ENCODE measurements at regions not wholly inside any gene's neighbourhood (a gene's known extent, or its start where the extent isn't known, plus 50 kb on each side); places are given as distances from the start of the nearest gene placed in this dataset.

- DNase-seq: no peak
These were observed 348.3 kb upstream of the TMCO5A start for GRCh38 chr15:37586011-37586583.

GRCh38 chr15:37586976-37587375, 347.5 kb upstream of the TMCO5A start:
- DNase-seq: no peak

DNA sequence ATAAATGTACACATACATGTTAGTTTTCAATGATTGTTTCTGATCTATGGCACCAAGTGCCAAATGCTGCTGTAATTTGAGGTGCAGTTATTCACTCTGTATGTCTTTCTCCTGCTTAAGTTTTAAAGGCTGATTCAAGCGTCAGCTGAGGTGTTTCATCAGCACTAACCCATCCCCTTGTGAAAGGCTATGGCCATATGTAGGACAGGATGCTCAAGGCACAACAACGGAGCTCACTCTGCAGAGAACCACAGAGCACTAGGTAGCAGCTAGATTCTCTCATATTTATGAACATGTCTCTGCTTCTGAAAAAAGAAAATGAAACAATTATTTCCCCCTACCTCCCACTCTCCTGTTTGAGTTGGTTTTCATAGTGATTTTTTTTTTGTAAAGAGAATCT, 340.0 kb upstream of the TMCO5A start:
- no peak for DNase-seq

GRCh38 chr15:37595426-37595970, 338.9 kb upstream of the TMCO5A start:
- DNase-seq: no peak

- DNase-seq: no peak
These were observed 335.3 kb upstream of the TMCO5A start for GRCh38 chr15:37599156-37599555.

- no peak for DNase-seq
These were observed 318.2 kb upstream of the TMCO5A start for GRCh38 chr15:37616215-37616614.

- DNase-seq: no peak
These were observed 316.1 kb upstream of the TMCO5A start for GRCh38 chr15:37618353-37618752.

DNA sequence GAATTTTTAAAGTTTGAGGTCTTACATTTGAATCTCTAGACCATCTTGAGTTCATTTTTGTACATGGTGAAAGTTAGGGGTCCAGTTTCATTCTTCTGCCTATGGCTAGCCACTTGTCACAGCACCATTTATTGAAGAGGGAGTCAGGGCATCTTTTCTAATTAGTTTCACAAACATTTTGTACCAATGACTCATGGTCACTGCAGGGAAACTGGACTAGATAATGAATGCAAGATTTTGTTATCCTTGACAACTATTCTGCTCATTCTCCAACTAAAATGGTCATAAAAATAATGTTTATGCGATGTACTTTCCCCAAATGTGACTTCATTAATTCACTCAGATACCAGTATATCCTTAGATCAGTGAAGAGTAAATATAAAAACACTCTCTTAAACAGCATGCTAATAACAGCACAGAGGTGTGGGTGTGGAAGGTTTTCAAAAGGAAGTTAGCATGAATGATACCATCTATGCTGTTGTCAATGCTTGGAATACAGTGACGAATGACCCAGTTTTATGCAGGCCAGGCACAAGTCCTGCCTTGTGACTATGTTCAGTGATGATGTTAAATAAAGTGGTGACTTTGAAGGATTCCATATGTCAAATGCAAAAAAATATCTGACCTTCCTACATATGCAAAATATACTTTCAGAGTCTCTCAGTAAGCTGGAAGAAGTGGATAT, 314.9 kb upstream of the TMCO5A start:
- DNase-seq: no peak

- no peak for DNase-seq
These were observed 308.9 kb upstream of the TMCO5A start for GRCh38 chr15:37625576-37625975.

DNA sequence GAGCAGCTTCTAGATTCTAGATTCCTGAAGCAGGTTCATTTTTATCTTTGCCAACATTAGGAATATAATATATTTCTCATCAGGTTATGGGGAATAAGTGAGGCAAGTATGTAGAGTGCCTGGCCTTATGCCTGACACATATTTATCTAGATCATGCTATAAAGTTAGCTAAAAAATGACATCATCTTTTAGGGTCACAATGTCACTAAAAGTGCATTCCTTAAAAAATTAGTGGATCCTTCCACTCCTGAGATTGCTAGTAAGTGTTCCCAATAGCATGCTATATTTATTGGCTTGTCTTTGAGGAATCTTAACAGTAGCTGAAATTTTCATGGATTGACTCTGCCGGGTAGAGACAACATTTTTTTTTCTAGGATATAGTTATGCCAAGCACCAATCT, 305.9 kb upstream of the TMCO5A start:
- no peak for DNase-seq

DNA sequence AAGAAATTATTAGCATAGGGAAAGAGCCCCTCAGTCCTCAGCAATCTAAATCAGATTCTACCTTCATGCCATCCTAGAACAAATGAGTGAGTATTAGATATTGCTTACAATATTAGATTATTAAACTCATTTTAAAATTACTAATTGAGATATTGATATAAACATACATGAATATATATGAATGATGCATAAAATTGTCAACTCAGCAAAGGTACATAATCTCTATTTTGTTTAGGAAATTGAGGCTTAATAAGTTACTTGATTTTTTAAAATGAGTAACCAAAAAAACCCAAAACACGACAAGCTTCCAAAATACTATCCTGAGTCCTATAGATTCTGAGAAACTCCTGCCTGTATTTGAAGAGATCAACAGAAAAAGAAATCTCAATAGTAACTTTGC, 297.7 kb upstream of the TMCO5A start:
- DNase-seq: no peak

- DNase-seq: no peak
These were observed 296.3 kb upstream of the TMCO5A start for GRCh38 chr15:37638116-37638515.

- DNase-seq: no peak
These were observed 295.7 kb upstream of the TMCO5A start for GRCh38 chr15:37638691-37639090.

- DNase-seq: no peak
These were observed 281.6 kb upstream of the TMCO5A start for GRCh38 chr15:37652646-37653417.

DNA sequence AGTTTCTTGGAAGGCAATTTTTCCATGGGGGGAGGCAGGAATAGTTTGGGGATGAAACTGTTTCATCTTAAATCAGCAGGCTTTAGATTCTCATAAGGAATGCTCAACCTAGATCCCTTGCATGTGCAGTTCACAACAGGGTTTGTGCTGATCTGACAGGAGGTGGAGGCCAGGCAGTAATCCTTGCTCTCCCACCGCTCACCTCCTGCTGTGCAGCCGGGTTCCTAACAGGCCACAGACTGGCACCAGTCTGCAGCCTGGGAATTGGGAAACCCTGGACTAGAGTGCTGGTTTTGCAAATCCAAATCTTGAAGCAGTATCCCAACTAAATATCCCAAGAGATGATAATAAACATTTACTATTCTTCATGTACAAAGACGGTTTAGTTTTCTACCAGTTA, 256.3 kb upstream of the TMCO5A start:
- DNase-seq: no peak

- no peak for DNase-seq
These were observed 254.8 kb upstream of the TMCO5A start for GRCh38 chr15:37679627-37680026.

GRCh38 chr15:37682304-37682703, 252.1 kb upstream of the TMCO5A start:
- DNase-seq: no peak

DNA sequence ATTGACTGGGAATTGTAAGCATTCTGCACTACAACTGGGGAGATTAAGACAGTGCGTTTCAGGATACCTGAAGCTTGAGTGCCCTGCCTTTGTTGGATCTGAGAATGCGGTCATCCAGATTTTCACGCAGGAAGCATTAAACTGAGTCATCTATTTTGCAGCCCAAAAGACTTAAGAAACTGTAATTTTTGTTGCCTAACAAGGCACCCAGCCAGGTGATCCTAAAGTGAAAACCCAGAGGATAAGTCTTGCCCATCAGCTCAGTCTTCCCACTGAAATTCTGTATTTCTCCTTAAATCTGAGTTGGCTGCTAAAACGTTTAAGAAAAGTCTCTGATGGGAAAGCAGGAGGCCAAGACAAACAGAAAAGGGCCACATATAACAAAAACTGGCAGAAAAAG, 242.5 kb upstream of the TMCO5A start:
- no peak for DNase-seq

DNA sequence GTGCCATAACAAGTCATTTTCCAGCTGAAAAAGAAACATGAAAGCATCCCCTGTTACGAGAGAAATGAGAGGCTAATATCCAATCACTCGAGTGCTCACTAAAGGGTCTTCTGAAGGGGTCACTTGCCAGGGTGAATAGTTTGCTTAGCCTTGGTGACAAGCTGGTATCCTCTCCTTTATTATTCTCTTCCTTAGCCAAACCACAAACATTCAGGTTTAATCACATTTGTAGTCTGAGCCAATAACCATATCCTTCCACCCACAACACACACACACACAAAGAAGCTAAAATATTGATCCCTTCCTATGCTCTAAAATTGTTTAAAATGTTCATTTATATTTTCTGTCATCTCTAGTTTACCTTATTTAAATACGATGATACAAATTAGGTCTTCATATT, 240.5 kb upstream of the TMCO5A start:
- no peak for DNase-seq

DNA sequence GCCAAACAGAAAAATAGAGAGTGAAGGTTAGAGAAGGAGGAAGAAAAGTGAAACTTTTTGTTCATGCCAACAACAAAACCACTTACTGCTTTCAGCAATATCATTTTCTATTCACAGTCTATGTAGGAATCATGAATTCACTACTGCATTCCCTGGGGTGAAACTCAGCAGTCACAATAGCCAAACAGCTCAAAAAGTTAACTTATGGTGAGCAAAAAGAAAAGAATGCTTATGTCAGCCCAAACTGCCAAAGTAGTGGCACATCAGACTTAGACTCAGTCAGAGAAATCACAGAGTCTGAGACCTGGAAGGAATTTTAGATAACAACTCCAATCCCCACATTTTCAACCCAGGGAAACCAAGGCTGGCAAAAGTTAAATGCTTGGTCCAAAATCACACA, 238.7 kb upstream of the TMCO5A start:
- DNase-seq: no peak

DNA sequence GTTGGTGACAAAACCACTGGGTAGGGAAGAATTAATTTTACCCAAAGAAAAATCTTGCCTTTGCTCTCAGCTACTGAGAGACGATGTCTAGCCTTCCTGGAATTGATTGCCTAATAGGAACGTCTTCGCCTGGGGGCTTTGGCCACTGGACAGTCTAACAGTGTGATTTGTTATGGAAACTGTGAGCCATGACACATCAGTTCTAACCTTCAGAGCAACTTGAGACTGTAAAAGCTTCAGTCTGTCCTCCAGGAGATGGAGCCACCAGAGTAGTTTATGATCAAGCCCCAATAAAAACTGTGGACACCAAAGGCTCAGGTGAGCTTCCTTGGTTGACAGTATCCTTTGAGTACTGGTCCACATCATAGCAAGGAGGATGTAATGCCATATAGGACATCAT, 235.8 kb upstream of the TMCO5A start:
- DNase-seq: no peak

- DNase-seq: no peak
These were observed 233.2 kb upstream of the TMCO5A start for GRCh38 chr15:37701230-37701629.

DNA sequence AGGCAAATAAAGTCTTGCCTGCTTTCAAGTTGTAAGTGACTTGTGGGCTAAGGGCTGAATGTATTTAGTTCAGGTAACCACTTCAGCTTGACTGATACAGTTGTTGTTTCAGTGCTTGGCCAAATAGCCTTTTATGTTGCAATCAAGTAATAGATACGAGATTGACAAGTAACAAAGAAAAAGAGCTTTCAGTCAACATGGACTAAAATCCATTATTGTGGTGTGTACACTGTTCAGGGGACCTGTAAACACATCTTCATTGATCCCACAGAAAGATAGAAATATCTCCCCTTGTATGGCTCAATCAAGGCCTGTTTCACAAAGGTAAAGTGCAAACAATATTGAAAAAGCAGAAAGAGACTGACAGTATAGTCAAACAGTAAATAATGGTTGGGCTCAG, 224.8 kb upstream of the TMCO5A start:
- DNase-seq: no peak

- DNase-seq: no peak
These were observed 219.3 kb upstream of the TMCO5A start for GRCh38 chr15:37715101-37715500.

All from NCI-H1105 (cell line).